ENCODE measurements at regions not wholly inside any gene's neighbourhood (a gene's known extent, or its start where the extent isn't known, plus 50 kb on each side); places are given as distances from the start of the nearest gene placed in this dataset.

DNA sequence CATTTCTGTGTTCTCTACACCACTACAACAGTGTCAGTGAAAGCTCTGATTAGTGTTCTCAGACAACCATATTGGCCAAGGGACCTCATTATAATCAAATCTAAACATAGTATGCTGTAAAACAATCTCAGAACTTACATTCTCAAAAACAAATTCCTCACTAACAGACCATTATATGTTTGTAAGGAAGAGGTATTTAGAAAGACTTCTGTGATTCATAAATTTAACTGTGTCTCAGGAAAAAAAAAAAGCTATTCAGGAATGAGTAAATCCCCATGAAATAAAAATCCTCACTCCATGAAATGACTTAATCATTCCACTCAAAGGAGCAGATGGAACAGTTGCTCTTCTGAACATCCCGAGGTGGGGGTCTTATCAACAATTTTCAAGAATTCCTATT is 413.0 kb downstream of the CDH2 start:
- no peak overlapping the region for H3K4me3 ChIP-seq (ENCODE audit: low read depth, low read length)
- DNase-seq (ENCODE audit: low read depth, low spot score): no peak
- POLR2A ChIA-PET: no interaction called here
- TF ChIP-seq, protein P1, sequence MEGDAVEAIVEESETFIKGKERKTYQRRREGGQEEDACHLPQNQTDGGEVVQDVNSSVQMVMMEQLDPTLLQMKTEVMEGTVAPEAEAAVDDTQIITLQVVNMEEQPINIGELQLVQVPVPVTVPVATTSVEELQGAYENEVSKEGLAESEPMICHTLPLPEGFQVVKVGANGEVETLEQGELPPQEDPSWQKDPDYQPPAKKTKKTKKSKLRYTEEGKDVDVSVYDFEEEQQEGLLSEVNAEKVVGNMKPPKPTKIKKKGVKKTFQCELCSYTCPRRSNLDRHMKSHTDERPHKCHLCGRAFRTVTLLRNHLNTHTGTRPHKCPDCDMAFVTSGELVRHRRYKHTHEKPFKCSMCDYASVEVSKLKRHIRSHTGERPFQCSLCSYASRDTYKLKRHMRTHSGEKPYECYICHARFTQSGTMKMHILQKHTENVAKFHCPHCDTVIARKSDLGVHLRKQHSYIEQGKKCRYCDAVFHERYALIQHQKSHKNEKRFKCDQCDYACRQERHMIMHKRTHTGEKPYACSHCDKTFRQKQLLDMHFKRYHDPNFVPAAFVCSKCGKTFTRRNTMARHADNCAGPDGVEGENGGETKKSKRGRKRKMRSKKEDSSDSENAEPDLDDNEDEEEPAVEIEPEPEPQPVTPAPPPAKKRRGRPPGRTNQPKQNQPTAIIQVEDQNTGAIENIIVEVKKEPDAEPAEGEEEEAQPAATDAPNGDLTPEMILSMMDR (IDR thresholded peaks at IDR 0.05; ENCODE audit: insufficient read depth, low read length, missing control alignments): no peak
- CTCF ChIA-PET: interaction anchor here (1.6 to 3.7 kb wide), 4 partner anchors 10 to 159 kb away, joined by 5 to 27 read pairs (median 24); no protein-coding TSS in a partner anchor

DNA sequence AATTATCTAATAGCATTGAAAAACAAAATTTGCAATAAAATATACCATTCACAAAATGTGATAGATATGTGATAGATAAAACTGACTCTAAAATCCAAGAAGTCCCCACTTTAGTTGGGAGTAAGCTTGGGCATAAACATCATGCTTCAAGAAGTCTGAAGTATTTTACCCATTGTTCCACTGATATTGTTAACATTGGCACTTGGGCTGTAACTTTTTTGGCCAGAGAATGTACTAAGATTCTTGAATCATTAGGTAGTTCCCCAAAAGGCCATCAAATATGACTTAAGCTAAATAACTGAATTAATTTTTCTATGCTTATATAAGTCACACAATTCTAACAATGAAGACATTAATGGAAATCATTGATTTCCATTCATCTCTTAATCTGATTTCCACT is 413.6 kb downstream of the CDH2 start:
- no peak overlapping the region for H3K4me3 ChIP-seq (ENCODE audit: low read depth, low read length)
- POLR2A ChIA-PET: no interaction called here
- CTCF ChIA-PET: interaction anchor here (1.7 to 3.7 kb wide), 5 partner anchors 10 to 745 kb away, joined by 3 to 27 read pairs (median 11); no protein-coding TSS in a partner anchor
- DNase-seq (ENCODE audit: low read depth, low spot score): no peak
- TF ChIP-seq, protein P1 (IDR thresholded peaks at IDR 0.05; ENCODE audit: insufficient read depth, low read length, missing control alignments): no peak

GRCh38 chr18:27762054-27762453 is 414.9 kb downstream of the CDH2 start:
- ChIA-PET POLR2A (interaction anchor here (0.5 to 0.6 kb wide), 2 partner anchors 204 to 247 kb away, joined by 3 to 5 read pairs; no protein-coding TSS in a partner anchor), CTCF (interaction anchor here (1.7 to 3.7 kb wide), 5 partner anchors 9 to 744 kb away, joined by 3 to 27 read pairs (median 11); no protein-coding TSS in a partner anchor)
- no peak for DNase-seq (ENCODE audit: low read depth, low spot score)
- no peak overlapping the region for H3K4me3 ChIP-seq (ENCODE audit: low read depth, low read length)
- TF ChIP-seq, protein P1 (IDR thresholded peaks at IDR 0.05; ENCODE audit: insufficient read depth, low read length, missing control alignments): no peak

DNA sequence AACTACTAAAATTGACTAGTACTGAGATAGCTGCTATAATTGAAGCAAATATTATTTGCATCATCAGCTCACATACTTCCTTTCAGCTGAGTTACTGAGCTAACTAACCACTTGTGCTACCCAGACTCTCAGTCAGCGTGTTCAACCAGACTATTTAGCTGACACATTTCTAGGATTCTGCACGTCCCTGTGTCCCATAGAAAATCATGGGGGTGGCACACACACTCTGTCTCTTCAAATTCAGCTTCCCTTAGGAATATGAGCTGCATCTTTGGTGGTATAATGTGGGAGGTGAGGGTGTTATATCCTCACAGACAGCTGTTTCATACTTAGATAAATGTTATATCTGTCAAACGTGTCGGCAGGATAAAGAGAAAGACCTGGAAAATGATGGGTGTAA is 424.0 kb downstream of the CDH2 start:
- CTCF ChIA-PET: interaction anchor here (0.9 to 8.7 kb wide), 7 partner anchors 10 to 148 kb away, joined by 3 to 162 read pairs (median 4); no protein-coding TSS in a partner anchor
- no peak overlapping the region for H3K4me3 ChIP-seq (ENCODE audit: low read depth, low read length)
- TF ChIP-seq, protein P1 (IDR thresholded peaks at IDR 0.05; ENCODE audit: insufficient read depth, low read length, missing control alignments): no peak
- POLR2A ChIA-PET: no interaction called here
- no peak for DNase-seq (ENCODE audit: low read depth, low spot score)

DNA sequence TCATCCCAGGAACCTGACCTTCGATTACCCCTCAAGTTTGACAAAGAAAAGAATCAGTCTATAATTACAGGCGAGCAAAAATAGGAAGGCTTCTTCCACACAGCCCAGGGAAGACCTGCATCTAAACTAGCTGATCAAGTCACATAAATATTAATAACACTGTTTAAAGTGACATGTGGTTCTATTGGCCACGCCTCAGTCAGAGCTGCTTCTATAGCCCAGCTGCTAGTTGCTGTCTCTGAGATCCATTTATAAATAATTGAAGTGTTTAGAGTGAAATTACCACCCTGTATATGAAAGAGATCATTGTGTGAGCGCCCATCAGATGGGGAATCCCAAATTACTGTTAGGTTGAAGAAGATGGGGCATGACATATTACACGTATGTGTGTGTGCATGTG is 426.0 kb downstream of the CDH2 start:
- TF ChIP-seq, protein P1 (IDR thresholded peaks at IDR 0.05; ENCODE audit: insufficient read depth, low read length, missing control alignments): no peak
- CTCF ChIA-PET: interaction anchor here (0.8 to 8.5 kb wide), 31 partner anchors 8 to 412 kb away, joined by 3 to 300 read pairs (median 12); no protein-coding TSS in a partner anchor
- no peak for DNase-seq (ENCODE audit: low read depth, low spot score)
- POLR2A ChIA-PET: interaction anchor here (1.7 kb wide), 1 partner anchor 146 kb away, joined by 7 read pairs; no protein-coding TSS in a partner anchor
- H3K4me3 ChIP-seq (ENCODE audit: low read depth, low read length): no peak overlapping the region

DNA sequence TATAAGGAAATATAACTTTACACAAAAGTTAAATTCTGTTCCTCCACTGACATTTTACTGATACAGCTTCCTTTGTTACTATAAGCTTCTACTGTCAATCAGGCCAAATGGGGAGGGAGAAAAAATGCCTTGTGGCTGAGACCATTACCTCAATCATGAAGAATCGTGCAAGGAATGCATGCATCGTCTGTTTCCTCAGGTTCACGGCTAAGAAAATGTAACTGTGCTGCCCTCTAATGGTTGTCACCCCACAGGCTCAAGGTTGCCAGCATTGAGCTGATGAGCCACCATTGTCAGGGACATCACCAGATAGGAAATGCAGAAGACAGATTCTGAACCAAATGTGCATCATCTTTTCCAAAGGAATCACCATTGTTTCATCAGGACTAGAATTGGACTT is 426.9 kb downstream of the CDH2 start:
- no peak overlapping the region for H3K4me3 ChIP-seq (ENCODE audit: low read depth, low read length)
- ChIA-PET POLR2A (interaction anchor here (1.7 kb wide), 1 partner anchor 145 kb away, joined by 7 read pairs; no protein-coding TSS in a partner anchor), CTCF (interaction anchor here (0.6 to 8.5 kb wide), 54 partner anchors 9 to 720 kb away, joined by 3 to 300 read pairs (median 5); no protein-coding TSS in a partner anchor)
- peak; percentile 58 for DNase-seq (ENCODE audit: low read depth, low spot score)
- TF ChIP-seq, protein P1 (IDR thresholded peaks at IDR 0.05; ENCODE audit: insufficient read depth, low read length, missing control alignments): peak; percentile 87

Measured in AG04449 (cell line).